ENCODE measurements at regions not wholly inside any gene's neighbourhood (a gene's known extent, or its start where the extent isn't known, plus 50 kb on each side); places are given as distances from the start of the nearest gene placed in this dataset.

- DNase-seq: no peak
Measured at GRCh38 chr15:97861529-97862260, 98.8 kb upstream of the ARRDC4 start.

- no peak for DNase-seq
Measured at GRCh38 chr15:97866959-97867358, 93.5 kb upstream of the ARRDC4 start.

GRCh38 chr15:97867870-97868269 lies 92.6 kb upstream of the ARRDC4 start:
- DNase-seq: no peak

GRCh38 chr15:97868981-97869380 lies 91.5 kb upstream of the ARRDC4 start:
- no peak for DNase-seq

GRCh38 chr15:97870771-97871170 lies 89.7 kb upstream of the ARRDC4 start:
- DNase-seq: no peak

GRCh38 chr15:97874139-97874538 lies 86.4 kb upstream of the ARRDC4 start:
- no peak for DNase-seq

- DNase-seq: no peak
Measured at GRCh38 chr15:97875025-97875512, 85.4 kb upstream of the ARRDC4 start.

- DNase-seq: no peak
Measured at GRCh38 chr15:97875513-97876280, 84.8 kb upstream of the ARRDC4 start.

GRCh38 chr15:97876281-97876675 lies 84.2 kb upstream of the ARRDC4 start:
- no peak for DNase-seq

- DNase-seq: no peak
Measured at GRCh38 chr15:97881346-97881965, 79.0 kb upstream of the ARRDC4 start.

GRCh38 chr15:97884513-97885131 lies 75.9 kb upstream of the ARRDC4 start:
- no peak for DNase-seq

GRCh38 chr15:97890307-97890706 lies 70.2 kb upstream of the ARRDC4 start:
- no peak for DNase-seq

- no peak for DNase-seq
Measured at GRCh38 chr15:97892167-97892938, 68.2 kb upstream of the ARRDC4 start.

GRCh38 chr15:97893967-97894366 lies 66.5 kb upstream of the ARRDC4 start:
- no peak for DNase-seq

GRCh38 chr15:97899981-97900380 lies 60.5 kb upstream of the ARRDC4 start:
- DNase-seq: no peak

GRCh38 chr15:97902140-97902780 lies 58.2 kb upstream of the ARRDC4 start:
- DNase-seq: no peak

- DNase-seq: no peak
Measured at GRCh38 chr15:97903560-97903959, 56.9 kb upstream of the ARRDC4 start.

- no peak for DNase-seq
Measured at GRCh38 chr15:97903971-97904572, 56.4 kb upstream of the ARRDC4 start.

- DNase-seq: peak; percentile 57
Measured at GRCh38 chr15:97909291-97909891, 51.1 kb upstream of the ARRDC4 start.
